Stimulated activated naive CD4-positive, alpha-beta T cell (primary cell): ENCODE measurements at regions not wholly inside any gene's neighbourhood (a gene's known extent, or its start where the extent isn't known, plus 50 kb on each side); places are given as distances from the start of the nearest gene placed in this dataset.
"Not testable (repeated sequence)": the region's sequence is repeated elsewhere in the genome, so short reads cannot be mapped to it uniquely, and the experiment has no call there.

Experiments
- DNase-seq, 6 experiments: peaks; one replicate each; lab custom pipeline; 2025; lab: John Stamatoyannopoulos, UW

- DNase-seq = no peak
Observed at GRCh38 chr4:178165251-178165950, 723.2 kb upstream of the AGA start.

GRCh38 chr4:178165951-178166308, 723.7 kb upstream of the AGA start:
- DNase-seq = no peak

- DNase-seq = no peak
Observed at GRCh38 chr4:178173771-178174170, 731.5 kb upstream of the AGA start.

GRCh38 chr4:178174756-178175155, 732.5 kb upstream of the AGA start:
- DNase-seq = no peak

- no peak for DNase-seq
Observed at GRCh38 chr4:178185517-178185916, 743.3 kb upstream of the AGA start.

GRCh38 chr4:178192611-178193010, 750.4 kb upstream of the AGA start:
- no peak for DNase-seq

GRCh38 chr4:178196751-178197374, 754.6 kb upstream of the AGA start:
- DNase-seq = no peak

GRCh38 chr4:178198691-178199090, 756.5 kb upstream of the AGA start:
- no peak for DNase-seq

GRCh38 chr4:178202422-178202821, 760.2 kb upstream of the AGA start:
- no peak for DNase-seq

GRCh38 chr4:178205826-178206225, 763.6 kb upstream of the AGA start:
- no peak for DNase-seq

GRCh38 chr4:178215309-178215708, 773.1 kb upstream of the AGA start:
- DNase-seq = no peak

- no peak for DNase-seq
Observed at GRCh38 chr4:178215763-178216162, 773.5 kb upstream of the AGA start.

GRCh38 chr4:178226421-178226820, 784.2 kb upstream of the AGA start:
- not testable (repeated sequence) for DNase-seq

- no peak for DNase-seq
Observed at GRCh38 chr4:178233906-178234305, 791.7 kb upstream of the AGA start.

- DNase-seq = no peak
Observed at GRCh38 chr4:178240891-178241290, 798.7 kb upstream of the AGA start.

- DNase-seq = no peak
Observed at GRCh38 chr4:178241601-178242118, 799.4 kb upstream of the AGA start.

- DNase-seq = no peak
Observed at GRCh38 chr4:178242655-178243054, 800.4 kb upstream of the AGA start.

GRCh38 chr4:178244785-178245184, 802.5 kb upstream of the AGA start:
- DNase-seq = no peak

GRCh38 chr4:178255172-178255571, 812.9 kb upstream of the AGA start:
- no peak for DNase-seq

- no peak for DNase-seq
Observed at GRCh38 chr4:178258603-178259002, 816.4 kb upstream of the AGA start.

- no peak for DNase-seq
Observed at GRCh38 chr4:178259566-178259965, 817.3 kb upstream of the AGA start.

- no peak for DNase-seq
Observed at GRCh38 chr4:178264001-178264400, 821.8 kb upstream of the AGA start.

GRCh38 chr4:178271386-178271785, 829.1 kb upstream of the AGA start:
- DNase-seq = no peak

- no peak for DNase-seq
Observed at GRCh38 chr4:178273168-178273567, 830.9 kb upstream of the AGA start.
